HG03159 (cell line): ENCODE measurements at regions not wholly inside any gene's neighbourhood (a gene's known extent, or its start where the extent isn't known, plus 50 kb on each side); places are given as distances from the start of the nearest gene placed in this dataset.

Source experiments
- ATAC-seq: cut with Tn5 transposase; IDR thresholded peaks from one replicate; pipeline ENCODE4 v1.9.1; 2021; ENCODE audit warnings: mild to moderate bottlenecking, moderate library complexity; ENCODE audit not compliant: unreplicated experiment

GRCh38 chr14:101171650-101172049 lies 268.1 kb upstream of the RTL1 start:
- ATAC-seq = no peak

DNA sequence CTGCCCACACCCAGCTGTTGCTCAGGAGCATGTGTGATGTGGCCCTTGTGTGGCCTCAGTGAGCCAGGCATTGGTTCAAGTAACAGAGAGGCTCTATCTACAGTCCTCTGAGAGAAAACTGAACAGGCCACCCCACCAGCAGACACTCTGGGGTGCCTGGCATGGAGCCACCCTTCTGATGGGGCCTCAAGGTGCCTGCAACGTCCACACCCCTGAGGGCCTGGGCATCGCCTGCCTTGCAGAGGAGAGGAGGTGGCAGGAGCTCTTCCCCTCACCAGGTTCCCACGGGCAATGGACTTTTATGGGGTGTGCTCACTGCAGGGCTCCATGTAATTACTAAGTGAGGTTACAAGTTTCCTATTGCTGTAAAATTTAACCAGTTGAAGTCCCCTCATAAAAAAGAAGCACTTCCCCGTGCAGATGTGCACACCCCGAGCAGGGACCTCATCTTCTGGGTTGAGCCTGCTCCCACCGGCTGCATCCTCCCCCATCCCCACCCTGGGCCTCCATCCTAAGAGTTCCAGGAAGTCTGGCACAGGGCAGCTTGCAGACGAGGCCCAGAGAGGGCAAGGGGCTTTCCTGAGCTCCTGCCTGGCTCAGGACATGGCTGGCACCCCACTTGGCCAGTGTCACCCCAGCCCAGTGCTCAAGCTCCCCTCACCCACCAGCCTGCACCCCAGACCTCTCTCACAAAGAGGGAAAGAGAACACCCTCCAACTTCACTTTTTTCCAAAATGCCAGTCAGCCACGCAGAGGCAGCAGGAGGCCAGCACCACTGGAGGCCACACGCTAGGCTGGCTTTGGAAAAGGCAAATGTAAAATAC lies 270.4 kb upstream of the RTL1 start:
- no peak for ATAC-seq

GRCh38 chr14:101174522-101174838 lies 271.0 kb upstream of the RTL1 start:
- no peak for ATAC-seq

DNA sequence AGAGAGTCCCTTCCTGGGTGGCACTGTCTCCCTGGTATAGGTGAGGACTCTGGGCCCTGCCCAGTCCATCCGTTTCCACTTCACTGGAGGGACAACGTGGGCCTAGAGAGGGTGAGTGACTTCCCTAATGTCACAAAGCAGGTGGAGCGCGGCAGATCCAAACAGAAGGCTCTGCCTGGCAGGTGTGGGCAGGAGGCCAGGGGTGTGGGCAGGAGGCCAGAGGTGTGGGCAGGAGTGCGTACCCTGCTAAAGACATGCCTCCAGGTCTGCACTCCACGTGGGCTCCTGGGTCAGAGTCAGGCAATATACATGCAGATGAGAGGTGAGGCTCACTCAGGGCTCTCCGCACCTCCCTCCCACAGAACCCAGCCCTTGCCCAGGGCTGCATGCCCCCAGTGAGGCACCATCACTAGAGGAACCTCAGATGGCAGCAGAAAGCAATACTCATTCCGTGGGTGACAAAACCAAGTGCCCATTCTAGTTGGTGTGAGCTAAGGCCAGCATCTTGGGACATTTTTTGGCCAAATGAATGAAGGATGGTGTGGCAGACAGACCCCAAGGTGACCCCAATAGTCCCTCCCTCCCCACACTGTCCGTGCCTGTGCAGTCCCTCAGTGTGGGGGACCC lies 271.6 kb upstream of the RTL1 start:
- ATAC-seq = no peak

DNA sequence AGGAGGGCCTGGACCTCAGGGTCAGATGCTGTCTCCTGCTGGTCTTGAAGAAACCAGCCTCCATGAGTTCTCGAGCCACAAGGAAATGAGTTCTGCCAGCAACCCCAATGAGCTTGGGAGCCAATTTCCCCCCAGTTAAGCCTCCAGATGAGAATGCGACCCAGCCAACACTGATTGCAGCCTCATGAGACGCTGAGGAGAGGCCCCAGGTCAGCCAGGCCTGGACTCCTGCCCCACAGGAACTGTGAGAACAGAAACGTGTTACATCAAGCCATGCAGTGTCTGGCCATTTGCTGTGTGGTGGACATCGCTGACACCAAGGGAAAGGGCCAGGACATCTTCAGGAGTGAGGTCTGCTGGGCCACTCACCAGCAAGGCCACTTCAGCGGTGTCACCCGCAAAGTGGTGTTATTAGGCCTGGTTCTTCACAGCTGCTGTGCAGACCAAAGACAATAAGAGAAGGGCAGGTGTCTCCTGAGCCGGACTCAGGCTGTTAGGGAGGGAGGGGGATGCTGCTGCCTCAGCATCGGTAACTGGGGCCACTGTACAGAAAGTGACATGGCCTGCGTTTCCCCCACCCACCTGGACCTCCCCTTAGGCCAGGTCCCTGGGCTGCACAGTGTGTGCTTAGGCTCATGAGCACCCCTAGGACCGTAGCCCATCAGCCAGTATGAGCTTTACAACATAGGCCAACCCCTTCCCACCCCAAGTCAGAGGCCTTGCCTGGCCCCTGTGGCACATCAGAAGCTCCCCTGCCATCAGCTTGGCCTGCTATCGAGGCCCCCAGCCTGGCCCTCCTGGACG lies 272.4 kb upstream of the RTL1 start:
- ATAC-seq = no peak

DNA sequence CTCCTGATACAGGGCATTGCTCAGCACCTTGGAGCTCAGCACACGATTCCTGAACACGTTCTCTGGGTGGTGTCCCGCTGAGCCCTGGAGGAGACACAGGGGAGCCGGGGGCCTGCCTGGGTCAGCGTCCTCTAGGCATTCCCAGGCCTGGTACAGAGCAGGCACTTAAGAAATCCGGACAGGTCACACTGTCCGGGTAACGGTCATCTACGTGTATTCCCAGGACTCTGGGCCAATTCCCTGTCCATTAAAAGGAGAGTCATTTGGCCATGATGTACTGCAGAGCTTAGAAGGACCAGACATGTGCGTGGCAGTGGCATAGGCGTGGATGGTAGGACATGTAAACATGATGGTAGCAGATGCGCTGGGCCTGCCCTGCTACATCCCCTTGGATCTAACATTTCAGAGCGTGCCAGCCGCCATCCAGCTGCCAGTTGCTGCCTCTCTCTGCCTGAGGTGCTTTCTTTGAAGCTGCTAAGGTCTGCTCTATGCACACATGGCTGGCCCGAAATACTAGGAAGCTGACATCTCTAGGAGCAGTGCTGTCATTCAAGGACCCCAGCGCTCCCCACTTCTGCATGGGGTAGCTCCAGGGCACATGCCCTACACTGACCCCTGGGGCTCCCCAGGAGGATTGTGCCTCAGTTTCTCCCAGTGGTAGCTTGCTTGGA lies 273.1 kb upstream of the RTL1 start:
- no peak for ATAC-seq

GRCh38 chr14:101177301-101177971 lies 273.9 kb upstream of the RTL1 start:
- ATAC-seq = no peak

DNA sequence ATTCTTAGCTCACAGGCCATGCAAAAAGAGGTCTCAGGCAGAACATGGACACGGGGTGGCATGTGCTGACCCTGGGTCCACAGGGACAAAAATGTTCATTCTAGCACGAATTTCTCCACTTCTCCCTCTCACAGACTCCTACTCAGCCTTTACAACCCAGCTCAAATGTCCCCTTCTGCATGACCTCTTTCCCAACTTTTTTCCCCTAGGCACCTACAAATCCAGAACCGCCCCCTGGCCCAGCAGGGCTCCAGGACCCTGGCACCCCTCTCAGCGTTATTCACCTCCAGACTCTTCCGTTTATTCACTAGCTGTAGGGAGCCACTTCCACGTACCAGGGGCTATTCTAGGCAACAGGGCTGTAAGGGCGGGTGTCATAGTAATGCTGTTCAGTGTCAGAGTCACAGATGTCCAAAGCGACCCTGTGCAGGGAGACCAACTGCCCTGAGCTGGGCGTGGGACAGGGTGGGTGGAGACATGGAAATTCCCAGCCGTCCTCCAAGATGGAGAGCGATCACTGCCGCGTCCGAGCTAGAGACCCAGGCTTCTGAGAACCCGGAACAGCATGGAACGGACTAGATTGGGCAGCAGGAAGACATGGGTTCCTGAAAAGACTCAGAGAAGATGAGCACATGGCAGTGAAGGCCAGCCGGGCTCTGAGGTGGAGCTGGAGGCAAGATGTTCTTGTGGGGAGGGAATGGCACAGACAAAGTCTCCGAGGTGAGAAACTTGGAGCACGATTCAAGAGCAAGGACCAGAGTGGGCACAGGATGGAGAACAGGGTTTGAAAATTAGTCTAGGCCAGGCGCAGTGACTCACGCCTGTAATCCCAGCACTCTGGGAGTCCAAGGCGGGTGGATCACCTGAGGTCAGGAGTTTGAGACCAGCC lies 274.9 kb upstream of the RTL1 start:
- ATAC-seq = no peak

- no peak for ATAC-seq
These were observed 276.2 kb upstream of the RTL1 start for GRCh38 chr14:101179691-101180211.

DNA sequence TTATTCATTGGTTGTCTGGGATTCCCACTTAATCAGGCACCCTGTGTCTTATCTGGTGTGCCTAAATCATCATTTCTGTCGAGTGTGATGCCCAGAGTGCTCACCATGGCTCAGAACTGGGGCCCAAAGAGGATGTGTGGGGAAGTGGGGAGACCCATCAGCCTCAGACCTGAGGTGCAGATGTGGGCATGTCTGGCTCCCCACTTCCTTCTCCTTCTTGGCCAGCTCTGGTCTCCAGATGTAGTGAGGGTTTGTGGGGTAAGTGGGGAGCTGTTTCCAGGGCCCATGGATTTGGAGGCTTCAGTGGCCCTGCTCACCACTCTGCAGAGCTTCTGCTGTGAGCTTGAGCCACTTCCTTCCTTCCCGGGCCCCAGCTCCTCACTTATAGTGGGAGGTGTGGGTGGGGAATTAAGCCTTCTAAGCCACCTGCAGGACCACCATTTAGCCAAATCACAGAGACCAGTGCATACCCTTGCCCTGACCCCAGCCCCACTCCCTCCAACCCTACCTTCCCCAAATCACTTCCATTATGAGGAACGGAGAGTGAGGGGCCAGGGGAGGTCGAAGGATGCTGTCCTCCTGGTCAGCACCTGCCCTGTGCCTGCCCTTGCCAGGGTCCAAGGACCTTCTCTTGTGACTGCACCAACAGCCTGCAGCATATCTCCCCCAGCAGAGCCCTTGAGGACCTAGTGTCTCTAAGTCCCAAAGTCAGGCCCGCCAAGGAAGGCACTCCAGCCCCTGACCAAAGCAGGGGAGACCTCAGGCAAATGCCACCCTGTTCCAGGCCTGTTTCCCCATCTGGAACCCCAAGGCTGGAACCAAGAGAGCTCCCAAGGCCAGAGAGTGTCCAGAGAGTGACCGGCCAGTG lies 278.2 kb upstream of the RTL1 start:
- ATAC-seq = no peak

GRCh38 chr14:101182476-101182875 lies 279.0 kb upstream of the RTL1 start:
- ATAC-seq = no peak

DNA sequence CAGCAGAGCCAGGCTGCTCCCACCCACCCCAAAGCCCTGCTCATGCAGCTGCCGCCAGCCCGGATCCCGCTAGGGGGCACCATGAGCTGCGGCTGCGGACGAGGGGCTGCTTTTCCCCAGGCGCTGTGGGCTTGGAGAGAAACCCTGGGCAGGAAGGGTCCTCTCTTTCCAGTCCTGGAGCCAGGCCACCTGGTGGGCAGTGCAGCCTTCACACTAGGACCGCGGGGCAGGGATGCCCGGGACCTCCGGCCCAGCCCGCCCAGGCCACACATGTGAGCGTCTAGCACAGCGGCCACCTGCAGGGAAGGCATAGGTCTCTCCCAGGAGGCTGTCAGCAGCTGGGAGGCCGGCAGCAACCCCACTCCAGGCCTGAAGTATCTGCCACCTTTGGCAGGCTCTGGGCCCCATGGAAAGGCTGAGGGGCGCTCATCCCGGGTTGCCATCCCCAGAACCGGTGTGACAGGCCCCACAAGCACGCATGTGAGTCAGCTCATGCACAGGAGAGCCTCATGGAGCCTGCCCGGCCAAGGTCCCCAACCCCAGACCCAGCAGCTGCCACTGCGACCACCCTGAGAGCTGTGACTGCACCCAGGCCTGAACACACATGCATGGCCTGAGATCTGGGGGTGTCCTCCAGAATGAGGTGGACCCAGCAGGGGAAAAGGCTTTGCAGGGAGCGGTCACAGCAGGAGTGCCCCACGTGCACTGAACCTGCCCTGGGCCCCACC lies 280.0 kb upstream of the RTL1 start:
- ATAC-seq = no peak

DNA sequence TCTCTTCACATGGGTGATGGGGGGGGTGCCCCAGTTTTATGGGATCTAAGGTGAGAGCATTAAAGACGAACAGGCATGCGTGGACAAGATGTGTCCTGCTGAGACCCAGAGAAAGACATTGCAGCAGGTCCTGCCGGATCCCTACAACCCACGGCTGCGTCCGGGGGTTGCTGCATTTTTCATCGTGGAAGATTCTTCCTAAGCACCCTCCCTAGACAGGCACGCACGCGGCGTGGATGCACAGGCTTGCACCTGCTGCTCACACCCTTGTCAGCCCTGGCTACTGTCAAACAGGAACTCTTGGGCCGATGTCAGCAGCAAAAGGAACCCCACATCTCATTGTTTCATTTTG lies 280.6 kb upstream of the RTL1 start:
- ATAC-seq = no peak

DNA sequence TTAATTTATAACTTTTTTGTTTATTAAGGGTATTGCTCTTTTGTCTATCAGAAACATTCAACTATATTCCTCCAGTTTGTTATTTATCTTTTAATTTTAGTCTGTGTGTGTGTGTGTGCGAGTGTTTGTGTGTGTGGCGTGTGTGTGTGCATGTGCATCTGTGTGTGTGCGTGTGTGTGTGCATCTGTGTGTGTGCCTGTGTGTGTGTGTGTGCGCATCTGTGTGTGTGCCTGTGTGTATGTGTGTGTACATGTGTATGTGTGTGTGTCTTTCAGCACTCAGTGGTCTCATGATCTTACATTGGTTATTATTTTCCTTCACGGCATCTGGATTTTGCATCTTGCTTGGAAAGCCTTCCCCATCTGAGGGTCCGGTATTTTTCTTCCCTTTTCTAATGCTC lies 281.1 kb upstream of the RTL1 start:
- no peak for ATAC-seq

DNA sequence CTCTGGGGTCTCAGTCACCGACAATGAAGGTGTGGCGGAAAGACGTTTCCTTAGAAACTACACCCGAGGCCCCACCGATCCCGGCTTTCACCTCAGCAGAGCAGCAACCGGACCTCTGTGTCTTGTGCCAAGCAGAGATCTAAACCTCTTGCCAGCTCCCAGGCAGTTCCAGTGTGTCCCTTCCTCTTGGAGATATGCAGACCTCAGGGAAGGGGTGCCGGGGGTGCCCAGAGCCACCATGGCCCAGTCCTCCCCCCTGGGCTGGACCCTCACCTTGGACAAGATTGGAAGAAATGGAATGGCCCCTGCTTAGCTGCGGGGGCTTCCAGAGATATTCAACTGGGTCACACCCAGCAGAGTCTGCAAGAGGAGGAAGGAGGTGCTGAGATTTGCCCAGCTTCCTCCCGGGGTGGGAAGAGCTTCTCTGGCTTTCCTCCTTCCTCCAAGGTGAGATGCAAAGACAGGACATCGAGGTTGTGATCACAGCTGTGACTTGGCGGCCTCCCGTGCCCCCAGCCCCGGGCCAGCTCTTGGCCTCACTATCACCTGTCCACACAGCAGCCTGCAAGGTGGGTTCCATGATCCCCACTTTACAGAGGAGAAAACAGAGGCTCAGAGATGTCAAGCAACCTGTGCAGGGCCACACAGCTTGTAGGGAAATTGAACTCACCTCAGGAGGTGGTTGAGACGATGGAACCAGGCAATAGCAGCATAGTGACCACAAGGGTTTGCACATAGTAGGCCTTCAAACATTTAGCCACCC lies 281.7 kb upstream of the RTL1 start:
- no peak for ATAC-seq

DNA sequence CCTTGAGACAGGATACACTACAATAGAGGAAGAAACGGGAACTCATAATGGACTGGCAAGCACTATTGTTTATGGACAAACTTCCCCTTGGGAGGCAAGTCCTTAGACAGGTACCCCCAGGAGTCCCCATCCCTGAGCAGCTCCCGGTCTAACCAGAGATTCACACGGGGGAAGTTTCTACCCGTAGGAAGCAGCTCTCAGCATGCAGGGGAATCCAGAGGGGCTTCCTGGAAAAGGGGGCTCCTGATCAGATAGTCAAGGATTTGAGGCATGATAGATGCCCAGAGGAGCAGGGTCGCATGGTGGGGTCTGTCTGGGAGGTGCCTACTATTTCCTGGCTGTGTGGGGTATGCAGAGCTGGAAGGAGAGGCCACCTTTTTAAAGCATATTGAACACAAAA lies 282.4 kb upstream of the RTL1 start:
- no peak for ATAC-seq

DNA sequence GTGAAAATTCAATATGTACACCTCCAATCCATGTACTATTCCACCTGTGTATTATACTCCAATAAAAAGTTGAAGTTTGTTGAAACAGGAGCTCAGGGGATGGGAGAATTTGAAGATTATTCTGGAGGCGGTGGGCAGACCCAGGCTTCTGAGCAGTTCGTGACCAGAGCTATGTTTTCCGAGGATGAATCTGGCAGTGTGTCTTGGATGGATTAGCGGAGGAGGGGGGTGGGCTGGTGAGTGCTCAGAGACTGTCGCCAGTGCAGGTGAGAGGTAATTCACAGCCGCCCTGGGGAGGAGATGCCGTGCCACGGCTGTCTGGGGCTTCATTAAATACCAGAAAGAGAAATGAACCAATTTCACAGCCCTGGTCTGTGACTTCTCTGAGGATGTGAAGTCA lies 283.0 kb upstream of the RTL1 start:
- ATAC-seq = no peak
